ENCODE measurements at regions not wholly inside any gene's neighbourhood (a gene's known extent, or its start where the extent isn't known, plus 50 kb on each side); places are given as distances from the start of the nearest gene placed in this dataset.

GRCh38 chr5:98282521-98282920 lies 490.9 kb upstream of the RGMB start:
- no peak for TF ChIP-seq CTCF (IDR thresholded peaks at IDR 0.05)
- no peaks in the 10 kb centered on the region for H3K4me1 Mint-ChIP-seq (ENCODE audit: low read depth)
- no peaks in the 10 kb centered on the region for H3K9me3 Mint-ChIP-seq (ENCODE audit: low read depth)
- H3K4me3 Mint-ChIP-seq (ENCODE audit: unreplicated experiment) = no peak overlapping the region
- no peaks in the 10 kb centered on the region for H3K36me3 Mint-ChIP-seq (ENCODE audit: low read depth)
- DNase-seq (ENCODE audit: low spot score) = no peak
- H3K27me3 Mint-ChIP-seq (ENCODE audit: low read depth) = no peaks in the 10 kb centered on the region
- H3K27ac Mint-ChIP-seq (ENCODE audit: unreplicated experiment) = no peak overlapping the region

- H3K4me3 Mint-ChIP-seq (ENCODE audit: unreplicated experiment) = no peak overlapping the region
- no peak for TF ChIP-seq CTCF (IDR thresholded peaks at IDR 0.05)
- no peak for DNase-seq (ENCODE audit: low spot score)
- no peaks in the 10 kb centered on the region for H3K36me3 Mint-ChIP-seq (ENCODE audit: low read depth)
- H3K9me3 Mint-ChIP-seq (ENCODE audit: low read depth) = no peaks in the 10 kb centered on the region
- H3K27me3 Mint-ChIP-seq (ENCODE audit: low read depth) = no peaks in the 10 kb centered on the region
- H3K27ac Mint-ChIP-seq (ENCODE audit: unreplicated experiment) = no peak overlapping the region
- peaks cover 10% of the 10 kb centered on the region for H3K4me1 Mint-ChIP-seq (ENCODE audit: low read depth)
Observed at GRCh38 chr5:98292496-98292895, 481.0 kb upstream of the RGMB start.

- H3K27me3 Mint-ChIP-seq (ENCODE audit: low read depth) = no peaks in the 10 kb centered on the region
- H3K4me3 Mint-ChIP-seq (ENCODE audit: unreplicated experiment) = no peak overlapping the region
- TF ChIP-seq CTCF (IDR thresholded peaks at IDR 0.05) = no peak
- peaks cover 12% of the 10 kb centered on the region for H3K4me1 Mint-ChIP-seq (ENCODE audit: low read depth)
- H3K27ac Mint-ChIP-seq (ENCODE audit: unreplicated experiment) = peak overlapping the region; percentile 66
- DNase-seq (ENCODE audit: low spot score) = no peak
- H3K36me3 Mint-ChIP-seq (ENCODE audit: low read depth) = no peaks in the 10 kb centered on the region
- H3K9me3 Mint-ChIP-seq (ENCODE audit: low read depth) = no peaks in the 10 kb centered on the region
Observed at GRCh38 chr5:98296426-98296825, 477.0 kb upstream of the RGMB start.

- DNase-seq (ENCODE audit: low spot score) = no peak
- Mint-ChIP-seq H3K36me3 (ENCODE audit: low read depth) (no peaks in the 10 kb centered on the region), H3K4me3 (ENCODE audit: unreplicated experiment) (no peak overlapping the region)
Observed at GRCh38 chr5:98299435-98299834, 474.0 kb upstream of the RGMB start.

GRCh38 chr5:98301547-98301946 lies 471.9 kb upstream of the RGMB start:
- no peak for TF ChIP-seq CTCF (IDR thresholded peaks at IDR 0.05)
- H3K9me3 Mint-ChIP-seq (ENCODE audit: low read depth) = no peaks in the 10 kb centered on the region
- no peak overlapping the region for H3K4me3 Mint-ChIP-seq (ENCODE audit: unreplicated experiment)
- DNase-seq (ENCODE audit: low spot score) = no peak
- H3K4me1 Mint-ChIP-seq (ENCODE audit: low read depth) = peaks cover 10% of the 10 kb centered on the region
- H3K27ac Mint-ChIP-seq (ENCODE audit: unreplicated experiment) = peak overlapping the region; percentile 27
- H3K36me3 Mint-ChIP-seq (ENCODE audit: low read depth) = no peaks in the 10 kb centered on the region
- no peaks in the 10 kb centered on the region for H3K27me3 Mint-ChIP-seq (ENCODE audit: low read depth)

More at GRCh38 chr5:98299435-98299834, 474.0 kb upstream of the RGMB start:
- no peaks in the 10 kb centered on the region for H3K9me3 Mint-ChIP-seq (ENCODE audit: low read depth)
- no peaks in the 10 kb centered on the region for H3K27me3 Mint-ChIP-seq (ENCODE audit: low read depth)
- H3K27ac Mint-ChIP-seq (ENCODE audit: unreplicated experiment) = no peak overlapping the region
- TF ChIP-seq CTCF (IDR thresholded peaks at IDR 0.05) = no peak
- peaks cover 17% of the 10 kb centered on the region for H3K4me1 Mint-ChIP-seq (ENCODE audit: low read depth)

All from chondrocyte (in vitro differentiated cells).